ENCODE measurements at regions not wholly inside any gene's neighbourhood (a gene's known extent, or its start where the extent isn't known, plus 50 kb on each side); places are given as distances from the start of the nearest gene placed in this dataset.

DNA sequence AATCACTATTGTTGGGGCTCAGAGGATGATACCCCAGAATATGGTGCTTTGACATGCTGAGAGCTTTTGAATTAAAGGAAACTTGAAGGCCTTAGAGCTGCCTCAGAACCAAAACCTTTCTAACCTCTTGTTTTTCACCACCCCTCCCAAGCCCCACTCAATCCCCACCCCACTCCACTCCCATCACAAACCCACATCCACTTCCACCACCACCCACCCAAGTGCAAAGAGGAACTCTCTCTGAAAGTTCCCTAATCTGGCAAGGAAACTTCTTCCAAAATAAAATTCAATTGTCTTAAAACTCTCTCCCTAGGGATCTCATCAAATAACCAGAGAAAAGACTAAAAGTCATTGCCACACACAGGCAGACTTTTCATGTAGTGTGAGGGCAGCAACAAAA, 301.2 kb upstream of the ARHGEF26 start:
- TF ChIP-seq, protein P1, sequence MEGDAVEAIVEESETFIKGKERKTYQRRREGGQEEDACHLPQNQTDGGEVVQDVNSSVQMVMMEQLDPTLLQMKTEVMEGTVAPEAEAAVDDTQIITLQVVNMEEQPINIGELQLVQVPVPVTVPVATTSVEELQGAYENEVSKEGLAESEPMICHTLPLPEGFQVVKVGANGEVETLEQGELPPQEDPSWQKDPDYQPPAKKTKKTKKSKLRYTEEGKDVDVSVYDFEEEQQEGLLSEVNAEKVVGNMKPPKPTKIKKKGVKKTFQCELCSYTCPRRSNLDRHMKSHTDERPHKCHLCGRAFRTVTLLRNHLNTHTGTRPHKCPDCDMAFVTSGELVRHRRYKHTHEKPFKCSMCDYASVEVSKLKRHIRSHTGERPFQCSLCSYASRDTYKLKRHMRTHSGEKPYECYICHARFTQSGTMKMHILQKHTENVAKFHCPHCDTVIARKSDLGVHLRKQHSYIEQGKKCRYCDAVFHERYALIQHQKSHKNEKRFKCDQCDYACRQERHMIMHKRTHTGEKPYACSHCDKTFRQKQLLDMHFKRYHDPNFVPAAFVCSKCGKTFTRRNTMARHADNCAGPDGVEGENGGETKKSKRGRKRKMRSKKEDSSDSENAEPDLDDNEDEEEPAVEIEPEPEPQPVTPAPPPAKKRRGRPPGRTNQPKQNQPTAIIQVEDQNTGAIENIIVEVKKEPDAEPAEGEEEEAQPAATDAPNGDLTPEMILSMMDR (IDR thresholded peaks at IDR 0.05): no peak
- TF ChIP-seq RNF2 (IDR thresholded peaks at IDR 0.05; ENCODE audit: borderline replicate concordance, low read depth) (no peak), PHF8 (IDR thresholded peaks at IDR 0.05; ENCODE audit: borderline replicate concordance, low read depth) (no peak), ZSCAN20 (CRISPR knock-in tag; IDR thresholded peaks at IDR 0.05) (no peak), POLR2A (IDR thresholded peaks at IDR 0.05; ENCODE audit: low read length) (no peak), MAFK (IDR thresholded peaks at IDR 0.05; ENCODE audit: partially characterized antibody) (no peak), NR3C1 (IDR thresholded peaks at IDR 0.05) (no peak), BHLHE40 (IDR thresholded peaks at IDR 0.05; ENCODE audit: low read depth, low read length) (no peak), EP300 (IDR thresholded peaks at IDR 0.05) (no peak)
- TF ChIP-seq, protein P2, sequence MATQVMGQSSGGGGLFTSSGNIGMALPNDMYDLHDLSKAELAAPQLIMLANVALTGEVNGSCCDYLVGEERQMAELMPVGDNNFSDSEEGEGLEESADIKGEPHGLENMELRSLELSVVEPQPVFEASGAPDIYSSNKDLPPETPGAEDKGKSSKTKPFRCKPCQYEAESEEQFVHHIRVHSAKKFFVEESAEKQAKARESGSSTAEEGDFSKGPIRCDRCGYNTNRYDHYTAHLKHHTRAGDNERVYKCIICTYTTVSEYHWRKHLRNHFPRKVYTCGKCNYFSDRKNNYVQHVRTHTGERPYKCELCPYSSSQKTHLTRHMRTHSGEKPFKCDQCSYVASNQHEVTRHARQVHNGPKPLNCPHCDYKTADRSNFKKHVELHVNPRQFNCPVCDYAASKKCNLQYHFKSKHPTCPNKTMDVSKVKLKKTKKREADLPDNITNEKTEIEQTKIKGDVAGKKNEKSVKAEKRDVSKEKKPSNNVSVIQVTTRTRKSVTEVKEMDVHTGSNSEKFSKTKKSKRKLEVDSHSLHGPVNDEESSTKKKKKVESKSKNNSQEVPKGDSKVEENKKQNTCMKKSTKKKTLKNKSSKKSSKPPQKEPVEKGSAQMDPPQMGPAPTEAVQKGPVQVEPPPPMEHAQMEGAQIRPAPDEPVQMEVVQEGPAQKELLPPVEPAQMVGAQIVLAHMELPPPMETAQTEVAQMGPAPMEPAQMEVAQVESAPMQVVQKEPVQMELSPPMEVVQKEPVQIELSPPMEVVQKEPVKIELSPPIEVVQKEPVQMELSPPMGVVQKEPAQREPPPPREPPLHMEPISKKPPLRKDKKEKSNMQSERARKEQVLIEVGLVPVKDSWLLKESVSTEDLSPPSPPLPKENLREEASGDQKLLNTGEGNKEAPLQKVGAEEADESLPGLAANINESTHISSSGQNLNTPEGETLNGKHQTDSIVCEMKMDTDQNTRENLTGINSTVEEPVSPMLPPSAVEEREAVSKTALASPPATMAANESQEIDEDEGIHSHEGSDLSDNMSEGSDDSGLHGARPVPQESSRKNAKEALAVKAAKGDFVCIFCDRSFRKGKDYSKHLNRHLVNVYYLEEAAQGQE (IDR thresholded peaks at IDR 0.05): no peak

All from A549 (cell line).